ENCODE measurements at regions not wholly inside any gene's neighbourhood (a gene's known extent, or its start where the extent isn't known, plus 50 kb on each side); places are given as distances from the start of the nearest gene placed in this dataset.

GRCh38 chr3:70820397-70820796 is 508.0 kb upstream of the MDFIC2 start:
- TF ChIP-seq, protein P1, sequence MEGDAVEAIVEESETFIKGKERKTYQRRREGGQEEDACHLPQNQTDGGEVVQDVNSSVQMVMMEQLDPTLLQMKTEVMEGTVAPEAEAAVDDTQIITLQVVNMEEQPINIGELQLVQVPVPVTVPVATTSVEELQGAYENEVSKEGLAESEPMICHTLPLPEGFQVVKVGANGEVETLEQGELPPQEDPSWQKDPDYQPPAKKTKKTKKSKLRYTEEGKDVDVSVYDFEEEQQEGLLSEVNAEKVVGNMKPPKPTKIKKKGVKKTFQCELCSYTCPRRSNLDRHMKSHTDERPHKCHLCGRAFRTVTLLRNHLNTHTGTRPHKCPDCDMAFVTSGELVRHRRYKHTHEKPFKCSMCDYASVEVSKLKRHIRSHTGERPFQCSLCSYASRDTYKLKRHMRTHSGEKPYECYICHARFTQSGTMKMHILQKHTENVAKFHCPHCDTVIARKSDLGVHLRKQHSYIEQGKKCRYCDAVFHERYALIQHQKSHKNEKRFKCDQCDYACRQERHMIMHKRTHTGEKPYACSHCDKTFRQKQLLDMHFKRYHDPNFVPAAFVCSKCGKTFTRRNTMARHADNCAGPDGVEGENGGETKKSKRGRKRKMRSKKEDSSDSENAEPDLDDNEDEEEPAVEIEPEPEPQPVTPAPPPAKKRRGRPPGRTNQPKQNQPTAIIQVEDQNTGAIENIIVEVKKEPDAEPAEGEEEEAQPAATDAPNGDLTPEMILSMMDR (conservative IDR thresholded peaks at IDR 0.05): no peak
- no peak for TF ChIP-seq ZFX (IDR thresholded peaks at IDR 0.05)

Measured in C4-2B (cell line).